RWPE1 (cell line): ENCODE measurements at regions not wholly inside any gene's neighbourhood (a gene's known extent, or its start where the extent isn't known, plus 50 kb on each side); places are given as distances from the start of the nearest gene placed in this dataset.

Experiments used
- CTCF ChIA-PET: fragments of 350-600 bp; sonication (Branson Sonifier 250); formaldehyde crosslinking; extraction: SDS; loops from one replicate; lab custom pipeline; 2021; lab: Yijun Ruan, JAX
- POLR2A ChIA-PET: fragments of 400-600 bp; formaldehyde crosslinking; extraction: SDS; loops from one replicate; lab custom pipeline; 2020; ENCODE audit warnings: antibody characterized with exemption; ENCODE audit not compliant: low non-redundant PET; lab: Yijun Ruan, JAX
- DNase-seq: peaks from one replicate; pipeline ENCODE4 v3.0.0; 2012; ENCODE audit warnings: low spot score
- H3K27ac ChIP-seq: fragments of 450-650 bp; 2 replicates; pipeline ENCODE4 v1.5.1; 2017
- TF ChIP-seq, protein P1 (sequence below): fragments of 450-650 bp; conservative IDR thresholded peaks from 2 replicates; pipeline ENCODE4 v1.5.1; 2017; ENCODE audit warnings: low read depth, mild to moderate bottlenecking

DNA sequence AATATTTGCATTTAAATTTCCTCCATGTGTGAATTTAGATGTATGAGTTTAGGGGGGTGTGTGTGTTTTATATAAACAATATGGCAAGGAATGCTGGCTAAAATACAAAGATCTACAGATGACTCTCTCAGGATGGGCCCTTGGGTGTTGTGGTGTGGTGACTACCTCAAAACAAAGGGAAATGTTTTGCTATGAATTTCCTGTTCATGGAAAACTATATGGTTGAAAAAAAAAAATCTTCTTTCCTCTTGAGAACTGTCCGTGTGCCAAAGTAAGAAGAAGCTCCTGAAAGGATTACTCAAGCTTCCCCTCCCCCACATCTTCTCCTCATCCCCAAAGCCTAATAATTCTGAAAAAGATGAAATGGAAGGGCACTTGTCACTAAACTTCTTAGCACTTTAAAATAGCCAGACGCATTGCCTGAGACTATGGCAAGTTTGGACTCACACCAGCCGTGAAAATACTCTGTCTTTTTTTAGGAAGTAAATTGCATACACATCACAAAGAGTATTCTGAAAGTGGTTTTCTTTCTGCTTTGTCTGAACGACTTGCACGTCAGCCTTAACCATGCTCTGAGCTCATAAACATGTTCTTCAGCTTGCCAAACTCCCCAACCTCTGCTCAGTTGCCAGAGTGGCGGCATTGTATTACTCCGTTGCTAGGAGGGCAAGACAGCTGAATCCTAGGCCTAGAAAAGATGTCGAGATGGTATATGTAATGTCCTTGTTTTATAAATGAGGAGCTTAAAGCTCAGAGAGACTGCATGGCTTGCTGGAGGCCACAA lies 250.4 kb upstream of the JADE1 start:
- no peak for DNase-seq
- TF ChIP-seq, protein P1, sequence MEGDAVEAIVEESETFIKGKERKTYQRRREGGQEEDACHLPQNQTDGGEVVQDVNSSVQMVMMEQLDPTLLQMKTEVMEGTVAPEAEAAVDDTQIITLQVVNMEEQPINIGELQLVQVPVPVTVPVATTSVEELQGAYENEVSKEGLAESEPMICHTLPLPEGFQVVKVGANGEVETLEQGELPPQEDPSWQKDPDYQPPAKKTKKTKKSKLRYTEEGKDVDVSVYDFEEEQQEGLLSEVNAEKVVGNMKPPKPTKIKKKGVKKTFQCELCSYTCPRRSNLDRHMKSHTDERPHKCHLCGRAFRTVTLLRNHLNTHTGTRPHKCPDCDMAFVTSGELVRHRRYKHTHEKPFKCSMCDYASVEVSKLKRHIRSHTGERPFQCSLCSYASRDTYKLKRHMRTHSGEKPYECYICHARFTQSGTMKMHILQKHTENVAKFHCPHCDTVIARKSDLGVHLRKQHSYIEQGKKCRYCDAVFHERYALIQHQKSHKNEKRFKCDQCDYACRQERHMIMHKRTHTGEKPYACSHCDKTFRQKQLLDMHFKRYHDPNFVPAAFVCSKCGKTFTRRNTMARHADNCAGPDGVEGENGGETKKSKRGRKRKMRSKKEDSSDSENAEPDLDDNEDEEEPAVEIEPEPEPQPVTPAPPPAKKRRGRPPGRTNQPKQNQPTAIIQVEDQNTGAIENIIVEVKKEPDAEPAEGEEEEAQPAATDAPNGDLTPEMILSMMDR: no peak
- no peak overlapping the region for H3K27ac ChIP-seq
- ChIA-PET CTCF (interaction anchor here (0.7 to 1.1 kb wide), 3 partner anchors 12 to 237 kb away, joined by 3 to 14 read pairs (median 5); no protein-coding TSS in a partner anchor), POLR2A (no interaction called here)

DNA sequence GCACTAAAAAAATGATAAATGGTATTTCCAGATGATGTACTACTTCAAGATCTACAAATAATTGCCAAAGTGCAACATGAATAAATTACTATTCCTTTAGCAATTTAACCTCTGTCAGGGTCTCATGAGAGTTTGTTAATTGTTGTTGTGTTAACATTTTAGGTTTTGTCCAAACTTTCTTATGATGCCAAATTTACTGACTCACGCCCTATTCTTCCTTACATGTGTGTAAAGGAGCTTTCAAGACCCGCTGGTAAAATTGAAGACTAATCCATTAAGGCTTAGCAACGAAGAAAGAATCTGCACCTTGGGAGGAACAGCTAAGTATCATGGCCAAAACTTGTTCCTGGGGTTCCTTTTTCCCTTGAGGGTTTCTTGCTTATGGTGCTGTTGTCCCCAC lies 252.7 kb upstream of the JADE1 start:
- ChIA-PET CTCF (interaction anchor here (0.7 kb wide), 1 partner anchor 95 kb away, joined by 4 read pairs; no protein-coding TSS in a partner anchor), POLR2A (no interaction called here)
- H3K27ac ChIP-seq: no peak overlapping the region
- no peak for DNase-seq
- TF ChIP-seq, protein P1: no peak

DNA sequence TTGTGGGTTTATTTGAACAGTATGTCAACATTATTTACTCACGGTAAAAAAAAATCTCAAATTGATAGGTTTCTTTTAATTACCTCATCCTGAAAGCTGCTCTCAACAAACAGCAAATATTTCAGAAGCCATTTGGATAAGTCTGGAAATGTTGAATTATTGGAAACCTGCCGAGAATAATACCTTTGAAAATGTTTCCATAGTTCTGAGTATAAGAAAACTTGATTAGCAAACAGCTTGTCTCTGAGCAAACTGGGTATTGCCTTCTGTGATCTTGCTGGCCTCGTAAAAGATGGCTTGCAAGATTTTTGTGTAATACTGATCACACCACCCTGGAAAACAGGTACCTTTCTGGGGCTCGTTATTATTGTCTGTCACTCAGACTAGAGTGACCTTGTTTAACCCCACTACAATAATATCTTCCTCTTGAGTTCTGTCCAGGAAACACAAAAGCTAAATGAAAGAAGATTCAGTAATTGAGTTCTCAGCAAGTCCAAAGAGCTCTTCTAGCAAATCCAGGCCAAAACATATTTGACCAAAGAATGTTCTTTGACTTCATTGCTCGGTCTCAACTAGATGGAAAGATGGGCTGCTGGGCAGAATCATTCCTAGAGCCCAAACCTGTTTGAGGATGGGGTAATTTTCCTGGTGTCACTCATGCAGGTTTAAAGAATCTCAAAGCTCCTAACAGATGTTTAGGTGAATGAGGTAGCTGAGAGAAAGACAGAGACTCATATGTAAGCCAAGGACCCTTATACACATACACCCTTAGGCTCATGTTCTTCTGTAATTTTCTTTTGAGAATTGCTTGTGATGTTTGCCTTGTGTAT lies 255.6 kb upstream of the JADE1 start:
- DNase-seq: no peak
- TF ChIP-seq, protein P1: no peak
- ChIA-PET POLR2A (interaction anchor here (0.6 kb wide), 1 partner anchor 136 kb away, joined by 6 read pairs; no protein-coding TSS in a partner anchor), CTCF (interaction anchor here (0.6 to 2.4 kb wide), 4 partner anchors 45 to 589 kb away, joined by 3 to 8 read pairs (median 4); partner anchors contain the start of genes ABHD18 and MFSD8)
- H3K27ac ChIP-seq: peak overlapping the region; percentile 93

DNA sequence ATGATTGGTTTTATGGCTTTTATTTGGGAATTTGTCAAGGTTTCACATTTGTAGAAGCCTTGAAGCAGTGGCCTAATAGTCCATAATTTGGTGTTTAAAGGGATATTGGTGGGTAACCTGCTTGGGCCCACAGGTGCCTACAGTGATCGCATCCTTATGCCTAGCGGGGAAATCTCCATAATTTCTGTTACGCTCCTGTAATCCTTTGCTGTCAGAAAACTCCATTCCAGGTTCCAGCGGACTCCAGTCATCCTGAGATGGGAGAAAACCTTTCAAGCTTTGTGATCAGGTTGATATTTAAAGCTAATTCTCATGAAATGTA lies 257.0 kb upstream of the JADE1 start:
- TF ChIP-seq, protein P1: no peak
- peak overlapping the region; percentile 93 for H3K27ac ChIP-seq
- no peak for DNase-seq
- POLR2A ChIA-PET: no interaction called here
- CTCF ChIA-PET: interaction anchor here (0.6 to 2.4 kb wide), 2 partner anchors 98 to 144 kb away, joined by 3 to 8 read pairs; no protein-coding TSS in a partner anchor

DNA sequence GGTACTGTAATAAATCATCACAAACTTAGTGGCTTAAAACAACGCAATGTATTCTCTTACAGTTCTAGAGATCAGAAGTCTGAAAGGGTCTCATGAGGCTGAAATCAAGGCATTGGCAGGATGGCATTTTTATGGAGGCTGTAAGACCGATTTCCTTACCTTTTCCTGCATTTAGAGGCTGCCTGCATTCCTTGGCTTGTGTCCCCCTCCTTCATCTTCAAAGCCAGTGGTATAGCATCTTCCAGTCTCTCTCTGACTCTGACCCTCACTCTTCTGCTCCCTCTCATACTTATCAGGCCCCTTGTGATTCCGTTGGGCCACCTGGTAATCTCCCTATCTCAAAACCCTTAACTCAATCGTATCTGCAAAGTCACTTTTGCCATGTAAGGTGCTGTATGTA lies 258.2 kb upstream of the JADE1 start:
- H3K27ac ChIP-seq: no peak overlapping the region
- POLR2A ChIA-PET: no interaction called here
- DNase-seq: no peak
- CTCF ChIA-PET: interaction anchor here (2.4 kb wide), 1 partner anchor 97 kb away, joined by 8 read pairs; no protein-coding TSS in a partner anchor
- TF ChIP-seq, protein P1: no peak

DNA sequence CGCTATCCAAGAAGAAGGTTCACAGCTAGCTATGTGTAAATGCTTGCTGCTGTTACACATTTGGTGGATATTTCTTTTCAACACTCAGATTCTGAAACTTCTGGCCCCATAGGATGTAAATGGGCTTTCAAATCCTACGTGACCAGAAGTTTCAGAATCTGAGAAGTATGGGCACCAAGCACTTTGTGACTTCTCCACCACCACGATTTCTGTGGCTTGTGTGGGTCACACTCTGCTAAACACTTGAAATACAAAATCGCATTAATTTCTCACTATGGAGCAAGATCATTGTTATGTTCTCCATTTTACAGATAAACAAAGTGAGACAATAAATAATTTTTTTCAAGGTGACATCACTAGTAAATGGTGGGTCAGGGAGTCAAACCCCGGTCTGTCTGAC lies 259.4 kb upstream of the JADE1 start:
- TF ChIP-seq, protein P1: no peak
- DNase-seq: no peak
- H3K27ac ChIP-seq: no peak overlapping the region
- POLR2A ChIA-PET: no interaction called here
- CTCF ChIA-PET: no interaction called here
